ENCODE measurements at regions not wholly inside any gene's neighbourhood (a gene's known extent, or its start where the extent isn't known, plus 50 kb on each side); places are given as distances from the start of the nearest gene placed in this dataset.

DNA sequence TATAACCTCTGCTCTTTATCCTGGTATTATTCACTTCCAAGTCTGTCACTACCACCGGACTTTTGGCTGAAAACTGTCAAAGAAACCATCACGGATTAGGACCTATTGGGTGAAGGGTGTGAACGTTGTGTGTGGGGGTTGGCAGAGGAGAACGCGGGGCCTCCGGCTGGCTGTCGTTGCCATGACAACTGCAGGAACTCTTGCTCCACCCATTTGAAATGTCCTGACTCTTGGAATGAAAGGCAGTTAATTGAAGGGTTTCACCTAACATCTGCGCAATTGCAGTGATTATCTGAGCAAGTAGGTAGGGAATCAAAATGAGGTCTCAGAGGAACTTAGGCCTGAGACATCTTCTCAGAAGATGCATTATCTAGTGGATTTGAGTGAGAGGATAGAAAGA, 60.9 kb upstream of the CLMP start:
- TF ChIP-seq, protein P1, sequence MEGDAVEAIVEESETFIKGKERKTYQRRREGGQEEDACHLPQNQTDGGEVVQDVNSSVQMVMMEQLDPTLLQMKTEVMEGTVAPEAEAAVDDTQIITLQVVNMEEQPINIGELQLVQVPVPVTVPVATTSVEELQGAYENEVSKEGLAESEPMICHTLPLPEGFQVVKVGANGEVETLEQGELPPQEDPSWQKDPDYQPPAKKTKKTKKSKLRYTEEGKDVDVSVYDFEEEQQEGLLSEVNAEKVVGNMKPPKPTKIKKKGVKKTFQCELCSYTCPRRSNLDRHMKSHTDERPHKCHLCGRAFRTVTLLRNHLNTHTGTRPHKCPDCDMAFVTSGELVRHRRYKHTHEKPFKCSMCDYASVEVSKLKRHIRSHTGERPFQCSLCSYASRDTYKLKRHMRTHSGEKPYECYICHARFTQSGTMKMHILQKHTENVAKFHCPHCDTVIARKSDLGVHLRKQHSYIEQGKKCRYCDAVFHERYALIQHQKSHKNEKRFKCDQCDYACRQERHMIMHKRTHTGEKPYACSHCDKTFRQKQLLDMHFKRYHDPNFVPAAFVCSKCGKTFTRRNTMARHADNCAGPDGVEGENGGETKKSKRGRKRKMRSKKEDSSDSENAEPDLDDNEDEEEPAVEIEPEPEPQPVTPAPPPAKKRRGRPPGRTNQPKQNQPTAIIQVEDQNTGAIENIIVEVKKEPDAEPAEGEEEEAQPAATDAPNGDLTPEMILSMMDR (IDR thresholded peaks at IDR 0.05; ENCODE audit: low read depth, low read length) = no peak
- no peak for TF ChIP-seq POLR2A (IDR thresholded peaks at IDR 0.05; ENCODE audit: extremely low read depth, insufficient read length)
- TF ChIP-seq, protein P2, sequence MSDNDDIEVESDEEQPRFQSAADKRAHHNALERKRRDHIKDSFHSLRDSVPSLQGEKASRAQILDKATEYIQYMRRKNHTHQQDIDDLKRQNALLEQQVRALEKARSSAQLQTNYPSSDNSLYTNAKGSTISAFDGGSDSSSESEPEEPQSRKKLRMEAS (IDR thresholded peaks at IDR 0.05; ENCODE audit: low read depth, low read length) = no peak

Data from NB4 (cell line).